Type B pancreatic cell (in vitro differentiated cells): ENCODE measurements at regions not wholly inside any gene's neighbourhood (a gene's known extent, or its start where the extent isn't known, plus 50 kb on each side); places are given as distances from the start of the nearest gene placed in this dataset.
"Not testable (repeated sequence)": the region's sequence is repeated elsewhere in the genome, so short reads cannot be mapped to it uniquely, and the experiment has no call there.

Source experiments
- DNase-seq: peaks from one replicate; pipeline ENCODE4 v3.0.0; 2021; ENCODE audit warnings: mixed read lengths; ENCODE audit not compliant: unreplicated experiment; ENCODE audit errors: extremely low spot score
- H3K27ac Mint-ChIP-seq: 2 replicates; pipeline ENCODE4 v1.8.0; 2021; ENCODE audit warnings: mild to moderate bottlenecking, mixed read lengths
- H3K27me3 Mint-ChIP-seq: 2 replicates; pipeline ENCODE4 v1.8.0; 2021; ENCODE audit warnings: mixed read lengths
- H3K36me3 Mint-ChIP-seq: 2 replicates; pipeline ENCODE4 v1.8.0; 2021; ENCODE audit warnings: mixed read lengths
- H3K4me1 Mint-ChIP-seq: one replicate; pipeline ENCODE4 v1.8.0; 2021; ENCODE audit warnings: mixed read lengths; ENCODE audit not compliant: unreplicated experiment
- H3K4me3 Mint-ChIP-seq: 2 replicates; pipeline ENCODE4 v1.8.0; 2021; ENCODE audit warnings: mild to moderate bottlenecking, mixed read lengths
- H3K9me3 Mint-ChIP-seq: 2 replicates; pipeline ENCODE4 v1.8.0; 2021; ENCODE audit warnings: mixed read lengths
- TF ChIP-seq, protein P1 (sequence below): fragments of 200-600 bp; sonication (generic); conservative IDR thresholded peaks from 2 replicates; pipeline ENCODE4 v1.5.0; 2021; ENCODE audit warnings: antibody characterized with exemption, mild to moderate bottlenecking

DNA sequence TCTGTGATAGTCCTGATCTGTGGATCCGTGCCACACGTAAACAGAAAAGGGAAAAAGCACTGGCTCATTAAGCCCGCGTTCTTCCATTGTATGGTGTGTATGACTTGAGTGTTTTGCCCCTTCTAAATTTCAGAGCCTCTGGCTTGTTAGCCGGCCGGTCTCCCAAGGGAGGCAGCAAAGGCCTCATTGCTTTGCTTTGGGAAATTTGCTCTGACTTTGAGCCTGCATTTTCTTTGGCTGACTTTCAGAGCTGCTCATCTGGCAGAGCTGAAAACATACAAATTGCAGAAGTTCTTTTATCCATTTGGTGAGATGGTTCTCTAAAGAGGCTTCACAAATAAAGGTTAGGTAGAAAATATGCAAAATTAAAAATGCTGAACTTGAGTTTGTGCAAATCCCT, 123.0 kb downstream of the UTRN start:
- Mint-ChIP-seq H3K27ac (no peak overlapping the region), H3K36me3 (peaks cover 7% of the 10 kb centered on the region)

DNA sequence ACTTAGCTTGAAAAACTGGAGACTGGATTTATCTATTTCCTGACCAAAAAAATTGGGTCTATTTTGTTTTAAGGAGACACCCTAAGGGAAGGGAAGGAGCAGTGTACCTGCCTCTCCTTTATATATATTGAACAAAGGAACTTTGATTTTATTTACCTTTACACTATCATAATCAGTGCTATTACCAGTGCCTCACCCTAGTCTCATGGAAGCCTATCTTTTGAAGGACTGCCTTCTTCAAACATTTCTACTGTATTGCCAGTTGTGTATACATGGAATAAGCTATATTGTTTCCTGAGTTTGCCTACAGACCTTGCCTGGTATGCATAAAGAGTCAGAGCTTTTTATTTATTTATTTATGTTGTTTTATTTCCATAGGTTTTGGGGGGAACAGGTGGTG, 124.9 kb downstream of the UTRN start:
- no peak for DNase-seq
- H3K4me3 Mint-ChIP-seq = no peak overlapping the region
- no peaks in the 10 kb centered on the region for H3K9me3 Mint-ChIP-seq
- no peaks in the 10 kb centered on the region for H3K27me3 Mint-ChIP-seq
- H3K36me3 Mint-ChIP-seq = peaks cover 4% of the 10 kb centered on the region
- no peak overlapping the region for H3K27ac Mint-ChIP-seq
- peaks cover 10% of the 10 kb centered on the region for H3K4me1 Mint-ChIP-seq
- TF ChIP-seq, protein P1, sequence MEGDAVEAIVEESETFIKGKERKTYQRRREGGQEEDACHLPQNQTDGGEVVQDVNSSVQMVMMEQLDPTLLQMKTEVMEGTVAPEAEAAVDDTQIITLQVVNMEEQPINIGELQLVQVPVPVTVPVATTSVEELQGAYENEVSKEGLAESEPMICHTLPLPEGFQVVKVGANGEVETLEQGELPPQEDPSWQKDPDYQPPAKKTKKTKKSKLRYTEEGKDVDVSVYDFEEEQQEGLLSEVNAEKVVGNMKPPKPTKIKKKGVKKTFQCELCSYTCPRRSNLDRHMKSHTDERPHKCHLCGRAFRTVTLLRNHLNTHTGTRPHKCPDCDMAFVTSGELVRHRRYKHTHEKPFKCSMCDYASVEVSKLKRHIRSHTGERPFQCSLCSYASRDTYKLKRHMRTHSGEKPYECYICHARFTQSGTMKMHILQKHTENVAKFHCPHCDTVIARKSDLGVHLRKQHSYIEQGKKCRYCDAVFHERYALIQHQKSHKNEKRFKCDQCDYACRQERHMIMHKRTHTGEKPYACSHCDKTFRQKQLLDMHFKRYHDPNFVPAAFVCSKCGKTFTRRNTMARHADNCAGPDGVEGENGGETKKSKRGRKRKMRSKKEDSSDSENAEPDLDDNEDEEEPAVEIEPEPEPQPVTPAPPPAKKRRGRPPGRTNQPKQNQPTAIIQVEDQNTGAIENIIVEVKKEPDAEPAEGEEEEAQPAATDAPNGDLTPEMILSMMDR = no peak

More for the DNA sequence above, 123.0 kb downstream of the UTRN start:
- Mint-ChIP-seq H3K9me3 (no peaks in the 10 kb centered on the region), H3K4me1 (peaks cover 9% of the 10 kb centered on the region), H3K27me3 (no peaks in the 10 kb centered on the region), H3K4me3 (no peak overlapping the region)
- DNase-seq = no peak
- TF ChIP-seq, protein P1 = no peak

DNA sequence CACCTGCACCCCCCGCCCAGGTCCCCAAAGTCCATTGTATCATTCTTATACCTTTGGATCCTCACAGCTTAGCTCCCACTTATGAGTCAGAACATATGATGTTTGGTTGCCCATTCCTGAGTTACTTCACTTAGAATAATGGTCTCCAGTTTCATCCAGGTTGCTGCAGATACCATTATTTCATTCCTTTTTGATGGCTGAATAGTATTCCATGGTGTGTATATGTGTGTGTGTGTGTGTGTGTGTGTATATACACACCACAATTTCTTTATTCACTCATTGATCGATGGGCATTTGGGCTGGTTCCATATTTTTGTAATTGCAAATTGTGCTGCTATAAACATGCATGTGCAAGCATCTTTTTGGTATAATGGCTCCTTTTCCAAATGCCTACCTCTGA, 125.4 kb downstream of the UTRN start:
- not testable (repeated sequence) for H3K27ac Mint-ChIP-seq

DNA sequence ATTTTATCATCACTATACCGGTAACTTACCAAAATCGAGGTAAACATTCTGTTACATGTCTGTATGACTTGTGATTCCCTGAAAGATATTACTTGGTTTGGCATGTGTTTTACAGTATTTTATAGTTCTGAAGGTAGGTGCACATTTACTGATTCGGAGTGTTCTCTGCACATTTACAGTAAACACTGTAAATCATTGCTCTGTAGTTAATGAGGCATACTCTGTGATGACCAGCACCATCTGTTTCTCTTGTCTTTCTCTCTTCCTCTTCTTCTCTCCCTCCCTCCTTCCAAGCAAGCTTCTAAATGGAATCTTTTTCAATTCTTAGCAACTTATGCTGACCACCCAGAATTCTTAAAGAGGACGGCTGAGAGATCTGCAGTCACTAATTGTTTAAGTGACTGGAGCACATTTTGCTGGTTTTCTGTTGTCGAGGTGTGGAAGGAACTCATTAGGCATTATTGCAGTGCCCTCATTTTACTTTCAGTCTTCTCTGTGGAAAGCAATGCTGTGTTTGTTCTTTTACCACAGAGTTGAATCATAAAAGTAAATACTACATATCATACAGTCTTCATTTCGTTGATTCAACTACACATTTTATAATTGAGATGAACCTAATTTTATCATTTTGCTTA, 126.5 kb downstream of the UTRN start:
- Mint-ChIP-seq H3K9me3 (no peaks in the 10 kb centered on the region), H3K4me1 (peaks cover 21% of the 10 kb centered on the region), H3K4me3 (peak overlapping the region; percentile 37), H3K27me3 (no peaks in the 10 kb centered on the region), H3K36me3 (peaks cover 3% of the 10 kb centered on the region), H3K27ac (peak overlapping the region; percentile 38)
- TF ChIP-seq, protein P1 = no peak
- no peak for DNase-seq

More for the DNA sequence above, 125.4 kb downstream of the UTRN start:
- not testable (repeated sequence) for H3K36me3 Mint-ChIP-seq, H3K4me3 Mint-ChIP-seq, H3K27me3 Mint-ChIP-seq, H3K9me3 Mint-ChIP-seq, DNase-seq
- peaks cover 13% of the 10 kb centered on the region for H3K4me1 Mint-ChIP-seq

DNA sequence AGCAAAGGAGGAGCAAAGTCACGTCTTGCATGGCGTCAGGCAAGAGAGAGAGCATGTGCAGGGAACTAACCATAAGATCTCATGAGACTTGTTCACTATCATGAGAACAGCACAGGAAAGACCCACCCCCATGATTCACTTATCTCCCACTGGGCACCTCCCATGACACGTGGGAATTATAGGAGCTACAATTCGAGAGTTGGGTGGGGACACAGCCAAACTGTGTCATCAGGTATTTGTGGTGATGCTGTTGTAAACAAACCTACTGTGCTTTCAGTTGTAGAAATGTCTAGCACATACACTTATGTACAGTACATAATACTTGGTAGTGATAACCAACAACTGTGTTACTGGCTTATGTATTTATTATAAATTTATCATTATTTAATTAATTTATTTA, 128.3 kb downstream of the UTRN start:
- no peaks in the 10 kb centered on the region for H3K27me3 Mint-ChIP-seq
- DNase-seq = no peak
- H3K4me1 Mint-ChIP-seq = peaks cover 21% of the 10 kb centered on the region
- TF ChIP-seq, protein P1 = no peak
- no peak overlapping the region for H3K27ac Mint-ChIP-seq
- no peaks in the 10 kb centered on the region for H3K36me3 Mint-ChIP-seq
- H3K4me3 Mint-ChIP-seq = no peak overlapping the region
- peaks cover 3% of the 10 kb centered on the region for H3K9me3 Mint-ChIP-seq

DNA sequence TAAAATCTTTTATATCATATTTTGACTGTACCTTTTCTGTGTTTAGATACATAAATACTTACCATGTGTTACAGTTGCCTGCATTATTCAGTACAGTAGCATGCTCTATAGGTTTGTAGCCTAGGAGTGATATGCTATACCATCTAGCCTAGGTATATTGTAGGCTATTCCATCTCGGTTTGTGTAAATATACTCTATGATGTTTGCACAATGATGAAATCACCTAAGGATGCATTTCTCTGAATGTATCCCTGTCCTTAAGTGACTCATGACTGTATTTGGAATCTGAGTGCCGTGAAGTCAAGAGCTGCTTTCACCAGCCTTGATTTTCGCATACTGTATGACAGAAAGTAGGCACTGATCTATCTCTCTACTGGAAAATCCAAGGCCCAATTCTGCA, 129.9 kb downstream of the UTRN start:
- H3K36me3 Mint-ChIP-seq = no peaks in the 10 kb centered on the region
- H3K4me1 Mint-ChIP-seq = peaks cover 26% of the 10 kb centered on the region
- no peak for DNase-seq
- H3K9me3 Mint-ChIP-seq = peaks cover 3% of the 10 kb centered on the region
- H3K27ac Mint-ChIP-seq = peak overlapping the region; percentile 10
- TF ChIP-seq, protein P1 = no peak
- H3K4me3 Mint-ChIP-seq = no peak overlapping the region
- H3K27me3 Mint-ChIP-seq = no peaks in the 10 kb centered on the region
